Common myeloid progenitor, CD34-positive (primary cell): ENCODE measurements at regions not wholly inside any gene's neighbourhood (a gene's known extent, or its start where the extent isn't known, plus 50 kb on each side); places are given as distances from the start of the nearest gene placed in this dataset.
A peak's percentile ranks its signal among the peaks of the same experiment; 100 is the strongest.

Source experiments
- CTCF ChIA-PET: fragments of 350-600 bp; sonication (Branson Sonifier 250); formaldehyde crosslinking; loops from one replicate; lab custom pipeline; 2021; ENCODE audit warnings: antibody characterized with exemption; lab: Charles Lee
- POLR2A ChIA-PET: fragments of 350-600 bp; sonication (Branson Sonifier 250); formaldehyde crosslinking; loops from one replicate; lab custom pipeline; 2021; ENCODE audit warnings: antibody characterized with exemption; lab: Charles Lee
- DNase-seq, 3 donors: peaks; one replicate each; pipeline versions ENCODE4 v3.0.0 to v3.0.0-alpha.2; 2013
- H3K27ac ChIP-seq, 2 experiments: 1 replicate in 1 of 2; 2 replicates in 1 of 2; pipeline ENCODE4 v1.7.0; 2013; ENCODE audit warnings: inconsistent platforms in 2 of 2, low read length in 2 of 2, mild to moderate bottlenecking in 2 of 2, low read depth in 1 of 2, moderate library complexity in 1 of 2; ENCODE audit not compliant: severe bottlenecking in 2 of 2, insufficient read depth in 1 of 2, poor library complexity in 1 of 2
- H3K27me3 ChIP-seq, 5 experiments: replicated peaks in 2 of 5; 1 replicate in 3 of 5; 2 replicates in 2 of 5; pipeline versions ENCODE4 v1.6.1 to v1.7.0; 2013; ENCODE audit warnings: low read length in 4 of 5, mild to moderate bottlenecking in 2 of 5, moderate library complexity in 2 of 5, inconsistent platforms in 1 of 5; ENCODE audit not compliant: insufficient read depth in 5 of 5, control insufficient read depth in 4 of 5
- H3K36me3 ChIP-seq, 4 experiments: 1 replicate in 2 of 4; 2 replicates in 2 of 4; pipeline versions ENCODE4 v1.6.1 to v1.7.0; 2013; ENCODE audit warnings: low read length in 3 of 4, control low read depth in 1 of 4, mild to moderate bottlenecking in 1 of 4; ENCODE audit not compliant: control insufficient read depth in 4 of 4, insufficient read depth in 4 of 4
- H3K4me1 ChIP-seq, 4 experiments: 1 replicate in 3 of 4; 2 replicates in 1 of 4; pipeline versions ENCODE4 v1.6.1 to v1.7.1; 2013; ENCODE audit warnings: low read length in 3 of 4, mild to moderate bottlenecking in 3 of 4, control low read depth in 1 of 4, inconsistent platforms in 1 of 4, moderate library complexity in 1 of 4; ENCODE audit not compliant: control insufficient read depth in 4 of 4, insufficient read depth in 4 of 4; ENCODE audit errors: control extremely low read depth in 1 of 4
- H3K4me3 ChIP-seq, 7 experiments: 1 replicate in 4 of 7; 2 replicates in 3 of 7; pipeline versions ENCODE4 v1.5.1 to v1.7.0; 2013; ENCODE audit warnings: mild to moderate bottlenecking in 7 of 7, low read length in 6 of 7, moderate library complexity in 6 of 7, inconsistent platforms in 2 of 7, low read depth in 2 of 7, control low read depth in 1 of 7; ENCODE audit not compliant: insufficient read depth in 4 of 7, control insufficient read depth in 1 of 7; ENCODE audit errors: extremely low read depth in 1 of 7
- H3K9me3 ChIP-seq, 5 experiments: 1 replicate in 4 of 5; 2 replicates in 1 of 5; pipeline versions ENCODE4 v1.6.1 to v1.7.1; 2013; ENCODE audit warnings: low read length in 4 of 5, mild to moderate bottlenecking in 2 of 5, inconsistent platforms in 1 of 5, low read depth in 1 of 5, moderate library complexity in 1 of 5; ENCODE audit not compliant: control insufficient read depth in 4 of 5, insufficient read depth in 2 of 5; ENCODE audit errors: control extremely low read depth in 1 of 5
- WGBS: methylation state at CpG from one replicate; pipeline ENCODE4 v1.1.5; 2013; ENCODE audit not compliant: insufficient coverage; 5-methylcytosine and 5-hydroxymethylcytosine counted together

DNA sequence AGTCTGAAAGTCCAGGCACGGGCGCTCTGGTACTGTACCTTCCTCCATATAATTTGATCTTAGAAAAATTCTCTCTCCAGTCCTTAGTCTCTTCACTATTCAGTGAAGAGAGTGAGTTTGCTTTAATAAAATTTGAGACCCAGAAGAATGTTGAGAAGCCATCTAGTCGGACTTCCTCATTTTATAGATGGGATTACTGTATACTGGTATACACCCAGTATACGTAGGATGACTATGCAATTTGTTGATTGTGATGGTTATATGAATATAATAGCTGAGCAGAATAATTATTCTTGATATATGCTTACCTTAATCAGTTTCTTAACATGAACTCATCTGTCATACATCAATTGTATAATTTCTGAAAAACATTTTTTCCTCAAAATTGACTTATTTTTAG lies 328.0 kb upstream of the B3GALT2 start:
- peak in 2 of 3 donors; percentile 31 to 50 for DNase-seq
- Histone ChIP-seq H3K9me3 (peaks cover 0 to 1% (median 0%) of the 10 kb centered on the region in 5 experiments), H3K27me3 (no peaks in the 10 kb centered on the region), H3K27ac (no peak overlapping the region), H3K4me3 (no peak overlapping the region), H3K36me3 (no peaks in the 10 kb centered on the region), H3K4me1 (no peaks in the 10 kb centered on the region)
- CTCF ChIA-PET, result no interaction called here
- no CpG with 5 or more reads among the region's 4 CpGs for WGBS
- POLR2A ChIA-PET, result no interaction called here

- ChIA-PET POLR2A (no interaction called here), CTCF (no interaction called here)
- 100% methylated on average over 2 of the region's 2 CpGs for WGBS
Measured at GRCh38 chr1:193513032-193513431, 326.6 kb upstream of the B3GALT2 start.

GRCh38 chr1:193504920-193505319 lies 318.5 kb upstream of the B3GALT2 start:
- POLR2A ChIA-PET, result no interaction called here
- no peaks in the 10 kb centered on the region for H3K27me3 ChIP-seq
- CTCF ChIA-PET, result no interaction called here
- H3K36me3 ChIP-seq, result no peaks in the 10 kb centered on the region
- H3K4me3 ChIP-seq, result no peak overlapping the region
- peaks cover 0 to 4% (median 0%) of the 10 kb centered on the region in 4 experiments for H3K4me1 ChIP-seq
- H3K9me3 ChIP-seq, result no peaks in the 10 kb centered on the region
- no peak overlapping the region for H3K27ac ChIP-seq
- DNase-seq, result no peak

More at GRCh38 chr1:193513032-193513431, 326.6 kb upstream of the B3GALT2 start:
- Histone ChIP-seq H3K27me3 (no peaks in the 10 kb centered on the region), H3K9me3 (peaks cover 0 to 1% (median 0%) of the 10 kb centered on the region in 5 experiments), H3K36me3 (no peaks in the 10 kb centered on the region), H3K4me1 (no peaks in the 10 kb centered on the region), H3K4me3 (no peak overlapping the region), H3K27ac (no peak overlapping the region)
- no peak for DNase-seq

DNA sequence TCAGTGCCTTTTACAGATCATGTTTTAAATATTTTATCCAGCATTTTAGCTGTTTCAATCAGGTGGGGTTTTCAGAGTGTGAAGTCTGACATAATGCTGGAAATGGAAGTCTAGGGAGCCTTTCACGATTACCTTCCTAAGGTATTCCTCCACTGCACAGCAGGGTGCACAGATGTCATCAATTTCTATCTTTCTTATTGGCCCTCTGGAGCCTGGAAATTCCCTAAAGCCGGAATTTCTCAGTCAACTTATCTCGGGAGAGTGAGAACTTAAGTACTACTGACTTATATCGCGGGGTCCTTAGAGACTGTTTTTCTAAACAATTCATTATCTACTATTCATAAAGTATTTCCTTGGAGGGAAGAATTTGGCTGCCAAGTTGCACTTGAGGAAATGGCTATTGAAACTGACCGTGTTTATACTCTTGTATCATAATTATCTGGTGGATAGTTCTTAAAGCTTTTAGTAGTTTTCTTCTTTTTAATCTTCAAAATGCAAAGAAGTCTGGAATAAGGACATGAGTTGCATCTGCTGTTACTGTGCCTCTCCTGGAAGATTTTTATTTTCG lies 311.8 kb upstream of the B3GALT2 start:
- Histone ChIP-seq H3K4me1 (no peaks in the 10 kb centered on the region), H3K36me3 (no peaks in the 10 kb centered on the region), H3K9me3 (no peaks in the 10 kb centered on the region), H3K4me3 (no peak overlapping the region), H3K27me3 (no peaks in the 10 kb centered on the region), H3K27ac (no peak overlapping the region)
- ChIA-PET POLR2A (no interaction called here), CTCF (no interaction called here)
- no peak for DNase-seq
- 96% methylated on average over 3 of the region's 7 CpGs for WGBS

DNA sequence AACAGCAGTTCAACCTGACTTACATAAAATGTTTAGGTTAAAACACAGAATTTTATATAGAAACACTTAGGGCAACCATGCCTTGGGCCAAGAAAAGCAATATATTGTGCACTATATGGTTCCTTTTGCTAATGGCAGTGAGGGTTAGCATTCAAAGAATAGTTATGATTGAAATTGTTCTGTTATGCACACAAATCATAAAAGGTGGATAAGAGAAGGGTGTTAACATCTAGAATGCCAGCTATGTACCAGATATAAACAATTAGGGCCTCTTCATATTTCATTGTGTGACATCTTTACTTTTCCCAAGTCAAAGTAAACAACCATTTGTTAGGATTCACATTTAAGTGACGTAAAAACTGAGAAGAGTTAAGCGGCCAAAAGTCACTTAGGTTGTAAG lies 308.0 kb upstream of the B3GALT2 start:
- H3K4me3 ChIP-seq, result no peak overlapping the region
- no CpG with 5 or more reads among the region's 2 CpGs for WGBS
- DNase-seq, result no peak
- no peak overlapping the region for H3K27ac ChIP-seq
- no peaks in the 10 kb centered on the region for H3K4me1 ChIP-seq
- CTCF ChIA-PET, result no interaction called here
- POLR2A ChIA-PET, result no interaction called here
- no peaks in the 10 kb centered on the region for H3K27me3 ChIP-seq
- H3K9me3 ChIP-seq, result peaks cover 0 to 3% (median 0%) of the 10 kb centered on the region in 5 experiments
- H3K36me3 ChIP-seq, result no peaks in the 10 kb centered on the region

DNA sequence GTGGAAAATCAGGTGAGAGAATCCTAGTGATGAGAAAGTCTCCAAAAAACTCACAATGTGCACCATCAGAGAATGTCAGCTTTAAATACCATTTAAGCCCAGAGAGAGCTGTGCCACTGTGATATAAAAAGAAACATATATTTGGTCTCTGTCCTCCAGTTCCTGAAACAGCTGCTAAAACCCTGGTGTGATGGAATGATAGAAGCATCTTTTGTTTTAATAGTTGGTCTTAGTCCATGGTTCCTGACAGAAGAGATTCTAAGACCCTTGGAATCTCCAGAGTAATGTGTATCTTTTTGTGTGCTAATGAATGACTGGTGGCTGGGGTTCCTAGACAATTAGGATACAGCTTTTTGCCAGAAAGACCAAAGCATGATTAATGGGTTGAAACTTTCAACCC lies 302.8 kb upstream of the B3GALT2 start:
- Histone ChIP-seq H3K4me1 (no peaks in the 10 kb centered on the region), H3K36me3 (no peaks in the 10 kb centered on the region), H3K27ac (no peak overlapping the region), H3K9me3 (peaks cover 0 to 3% (median 0%) of the 10 kb centered on the region in 5 experiments), H3K27me3 (no peaks in the 10 kb centered on the region), H3K4me3 (no peak overlapping the region)
- POLR2A ChIA-PET, result no interaction called here
- CTCF ChIA-PET, result interaction anchor here (0.6 kb wide), 1 partner anchor 1508 kb away, joined by 3 read pairs; no protein-coding TSS in a partner anchor
- DNase-seq, result no peak

DNA sequence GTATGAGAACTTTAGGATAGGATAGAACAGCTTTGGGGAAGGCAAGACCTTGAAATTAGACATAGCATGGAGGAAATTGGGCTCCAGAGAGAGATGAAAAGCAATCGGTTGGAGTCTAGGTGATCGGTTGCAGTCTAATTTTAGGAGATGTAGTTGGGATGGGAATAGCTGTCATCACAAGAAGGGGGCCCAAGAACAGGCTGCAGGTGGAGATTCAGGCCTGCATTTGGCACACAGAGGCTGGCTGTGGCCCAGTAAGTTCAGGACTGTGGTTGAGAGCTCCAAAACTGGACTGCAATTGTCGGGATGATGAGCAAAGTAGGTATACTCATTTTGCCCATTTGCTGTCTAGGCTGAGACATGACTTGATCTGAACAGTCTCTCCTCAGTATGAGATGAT lies 301.3 kb upstream of the B3GALT2 start:
- H3K9me3 ChIP-seq, result peaks cover 0 to 3% (median 0%) of the 10 kb centered on the region in 5 experiments
- ChIA-PET CTCF (no interaction called here), POLR2A (no interaction called here)
- WGBS, result no CpG with 5 or more reads among the region's 3 CpGs
- no peak overlapping the region for H3K4me3 ChIP-seq
- no peak for DNase-seq
- no peaks in the 10 kb centered on the region for H3K27me3 ChIP-seq
- no peaks in the 10 kb centered on the region for H3K36me3 ChIP-seq
- no peak overlapping the region for H3K27ac ChIP-seq
- H3K4me1 ChIP-seq, result no peaks in the 10 kb centered on the region
